Left lobe of liver (tissue), 2 donors: ENCODE measurements at regions not wholly inside any gene's neighbourhood (a gene's known extent, or its start where the extent isn't known, plus 50 kb on each side); places are given as distances from the start of the nearest gene placed in this dataset.
"Not testable (repeated sequence)": the region's sequence is repeated elsewhere in the genome, so short reads cannot be mapped to it uniquely, and the experiment has no call there.

Source experiments
- ATAC-seq: fragments of 200-7000 bp; cut with Tn5 transposase; one replicate; pipeline ENCODE4 v1.9.1; 2020; ENCODE audit warnings: mild to moderate bottlenecking, moderate library complexity
- DNase-seq: peaks from one replicate; pipeline ENCODE4 v3.0.0-alpha.2; 2020; ENCODE audit warnings: low spot score
- donor health status: DM: no; HTN: no; CAD: no; lungs with moderate emphysema.
- donor health status: DM: no; HTN: yes; CAD: no.

- ATAC-seq = no peak
- no peak for DNase-seq
Measured at GRCh38 chrX:129361576-129361975, 161.7 kb downstream of the SMARCA1 start.

- ATAC-seq (peak; percentile 86), DNase-seq (peak; percentile 34)
Measured at GRCh38 chrX:129360175-129360574, 163.1 kb downstream of the SMARCA1 start.

GRCh38 chrX:129359269-129359668 is 164.0 kb downstream of the SMARCA1 start:
- no peak for ATAC-seq

GRCh38 chrX:129357428-129357827 is 165.9 kb downstream of the SMARCA1 start:
- not testable (repeated sequence) for ATAC-seq, DNase-seq

More at GRCh38 chrX:129359269-129359668, 164.0 kb downstream of the SMARCA1 start:
- DNase-seq = no peak

GRCh38 chrX:129347291-129347690 is 176.0 kb downstream of the SMARCA1 start:
- ATAC-seq = no peak

GRCh38 chrX:129346574-129346973 is 176.7 kb downstream of the SMARCA1 start:
- ATAC-seq = no peak
- no peak for DNase-seq

More at GRCh38 chrX:129347291-129347690, 176.0 kb downstream of the SMARCA1 start:
- DNase-seq = no peak

GRCh38 chrX:129337264-129337663 is 186.0 kb downstream of the SMARCA1 start:
- DNase-seq, ATAC-seq: not testable (repeated sequence)

GRCh38 chrX:129323115-129323514 is 200.2 kb downstream of the SMARCA1 start:
- ATAC-seq (no peak), DNase-seq (no peak)

GRCh38 chrX:129318375-129318774 is 204.9 kb downstream of the SMARCA1 start:
- ATAC-seq (peak; percentile 53), DNase-seq (no peak)

- DNase-seq (no peak), ATAC-seq (no peak)
Measured at GRCh38 chrX:129316461-129316860, 206.8 kb downstream of the SMARCA1 start.

- no peak for ATAC-seq
- DNase-seq = no peak
Measured at GRCh38 chrX:129310000-129310399, 213.3 kb downstream of the SMARCA1 start.

GRCh38 chrX:129262912-129263311 is 260.4 kb downstream of the SMARCA1 start:
- ATAC-seq = no peak
- no peak for DNase-seq

- not testable (repeated sequence) for DNase-seq, ATAC-seq
Measured at GRCh38 chrX:129255516-129255915, 267.8 kb downstream of the SMARCA1 start.

- ATAC-seq (no peak), DNase-seq (no peak)
Measured at GRCh38 chrX:129249563-129249962, 273.7 kb downstream of the SMARCA1 start.

GRCh38 chrX:129247642-129248041 is 275.6 kb downstream of the SMARCA1 start:
- no peak for DNase-seq
- ATAC-seq = no peak

- ATAC-seq = no peak
- DNase-seq = no peak
Measured at GRCh38 chrX:129239371-129239770, 283.9 kb downstream of the SMARCA1 start.

GRCh38 chrX:129238011-129238410 is 285.3 kb downstream of the SMARCA1 start:
- no peak for DNase-seq
- ATAC-seq = no peak

- ATAC-seq (no peak), DNase-seq (no peak)
Measured at GRCh38 chrX:129235903-129236302, 287.4 kb downstream of the SMARCA1 start.

- no peak for DNase-seq
- ATAC-seq = no peak
Measured at GRCh38 chrX:129233786-129234185, 289.5 kb downstream of the SMARCA1 start.

GRCh38 chrX:129230850-129231512 is 292.3 kb downstream of the SMARCA1 start:
- DNase-seq = peak; percentile 56
- ATAC-seq = peak; percentile 94

GRCh38 chrX:129230168-129230567 is 293.1 kb downstream of the SMARCA1 start:
- DNase-seq (no peak), ATAC-seq (no peak)

- ATAC-seq (no peak), DNase-seq (no peak)
Measured at GRCh38 chrX:129227366-129227765, 295.9 kb downstream of the SMARCA1 start.

- ATAC-seq = no peak
- DNase-seq = no peak
Measured at GRCh38 chrX:129193357-129193756, 329.9 kb downstream of the SMARCA1 start.
